CD4-positive, alpha-beta T cell treated with Interleukin-4 for 4 hours (primary cell): ENCODE measurements at regions not wholly inside any gene's neighbourhood (a gene's known extent, or its start where the extent isn't known, plus 50 kb on each side); places are given as distances from the start of the nearest gene placed in this dataset.

Experiments
- DNase-seq: peaks from one replicate; pipeline ENCODE4 v3.0.0-alpha.2; 2020

DNA sequence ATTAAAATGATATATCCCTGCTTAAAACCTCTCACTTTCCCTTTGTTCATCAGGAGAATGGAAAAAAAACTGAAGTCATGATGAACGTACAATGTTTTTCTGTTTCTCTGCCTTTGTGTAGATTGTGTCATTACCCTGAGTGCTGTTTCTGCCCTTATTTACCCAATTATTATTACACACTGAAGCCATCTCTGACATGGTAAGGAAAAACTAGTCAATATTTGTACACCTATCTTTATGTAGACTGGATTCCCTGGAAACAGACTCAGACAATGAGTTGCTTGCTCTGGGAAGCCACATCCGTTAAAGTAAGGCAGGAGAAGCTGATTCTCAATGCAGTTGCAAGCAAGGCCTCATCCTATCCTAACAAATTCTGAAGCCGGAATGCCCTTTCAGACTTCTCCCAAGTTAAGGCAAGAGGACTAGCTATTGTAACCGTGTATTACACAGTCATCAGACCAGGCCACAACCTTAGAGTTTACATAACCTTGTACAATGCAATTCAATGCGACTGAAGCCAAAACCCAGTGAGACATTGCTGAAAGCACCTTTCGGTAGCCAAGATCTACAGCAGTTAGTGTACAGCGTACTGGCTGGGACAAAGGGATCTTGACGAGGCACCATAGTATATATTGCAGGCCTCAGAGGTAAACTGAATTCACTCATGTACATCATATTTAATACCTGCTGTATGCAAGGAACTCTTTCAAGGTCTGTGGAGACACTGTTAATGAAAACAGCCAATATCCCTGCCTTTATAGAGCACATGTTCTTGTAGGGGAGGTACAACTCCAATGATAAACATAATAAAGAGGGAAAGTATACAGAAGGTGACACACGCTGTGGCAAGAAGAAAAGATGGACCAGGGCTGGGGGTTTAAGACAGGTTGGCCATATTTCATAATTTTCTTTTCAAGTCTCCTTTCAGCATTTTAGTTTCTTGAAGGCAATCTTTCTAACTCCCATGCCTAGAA lies 1040.8 kb upstream of the SEMA6D start:
- DNase-seq = no peak

DNA sequence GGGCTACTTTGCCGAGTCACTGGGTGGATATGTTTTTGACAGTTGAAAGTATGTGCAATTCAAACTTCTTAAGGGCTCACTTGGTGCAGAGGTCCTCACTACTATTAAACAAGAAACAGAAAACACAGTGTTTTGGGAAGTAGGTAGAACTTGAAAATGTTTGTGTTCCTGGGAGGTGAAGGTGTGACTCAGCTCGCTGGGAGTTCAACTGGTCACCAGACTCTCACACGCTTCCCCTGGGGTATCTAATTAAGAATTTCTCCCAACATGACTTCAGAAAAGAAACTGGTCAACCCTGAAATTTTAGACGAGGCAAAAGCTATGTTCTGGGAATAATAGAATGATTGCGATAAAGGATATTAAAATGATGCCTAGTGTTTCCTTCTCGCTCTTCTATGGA lies 1039.8 kb upstream of the SEMA6D start:
- DNase-seq = no peak

- no peak for DNase-seq
These were observed 1035.4 kb upstream of the SEMA6D start for GRCh38 chr15:46681901-46682300.

- no peak for DNase-seq
These were observed 1034.1 kb upstream of the SEMA6D start for GRCh38 chr15:46682969-46683791.

DNA sequence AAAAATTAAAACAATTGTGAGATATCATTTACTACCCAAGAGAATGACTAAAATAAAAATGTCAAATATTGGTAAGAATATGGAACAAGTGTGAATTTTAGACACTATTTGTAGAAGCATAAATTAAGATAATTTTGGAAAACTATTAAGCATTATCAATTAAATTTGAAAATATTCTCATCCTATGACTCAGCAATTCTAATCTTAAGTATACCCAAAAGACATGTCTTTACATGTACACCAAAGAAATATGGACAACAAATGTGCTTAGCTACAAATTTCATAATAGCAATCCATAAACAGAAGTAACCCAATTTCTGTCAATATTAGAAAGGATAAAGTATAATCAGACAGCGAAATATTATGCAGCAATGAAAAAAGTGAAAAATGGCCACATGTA lies 1032.2 kb upstream of the SEMA6D start:
- no peak for DNase-seq

- DNase-seq = no peak
These were observed 1031.6 kb upstream of the SEMA6D start for GRCh38 chr15:46685681-46686080.

GRCh38 chr15:46696281-46696680 lies 1021.0 kb upstream of the SEMA6D start:
- DNase-seq = no peak

- DNase-seq = no peak
These were observed 1016.0 kb upstream of the SEMA6D start for GRCh38 chr15:46701346-46701745.

GRCh38 chr15:46701896-46702295 lies 1015.4 kb upstream of the SEMA6D start:
- DNase-seq = no peak

DNA sequence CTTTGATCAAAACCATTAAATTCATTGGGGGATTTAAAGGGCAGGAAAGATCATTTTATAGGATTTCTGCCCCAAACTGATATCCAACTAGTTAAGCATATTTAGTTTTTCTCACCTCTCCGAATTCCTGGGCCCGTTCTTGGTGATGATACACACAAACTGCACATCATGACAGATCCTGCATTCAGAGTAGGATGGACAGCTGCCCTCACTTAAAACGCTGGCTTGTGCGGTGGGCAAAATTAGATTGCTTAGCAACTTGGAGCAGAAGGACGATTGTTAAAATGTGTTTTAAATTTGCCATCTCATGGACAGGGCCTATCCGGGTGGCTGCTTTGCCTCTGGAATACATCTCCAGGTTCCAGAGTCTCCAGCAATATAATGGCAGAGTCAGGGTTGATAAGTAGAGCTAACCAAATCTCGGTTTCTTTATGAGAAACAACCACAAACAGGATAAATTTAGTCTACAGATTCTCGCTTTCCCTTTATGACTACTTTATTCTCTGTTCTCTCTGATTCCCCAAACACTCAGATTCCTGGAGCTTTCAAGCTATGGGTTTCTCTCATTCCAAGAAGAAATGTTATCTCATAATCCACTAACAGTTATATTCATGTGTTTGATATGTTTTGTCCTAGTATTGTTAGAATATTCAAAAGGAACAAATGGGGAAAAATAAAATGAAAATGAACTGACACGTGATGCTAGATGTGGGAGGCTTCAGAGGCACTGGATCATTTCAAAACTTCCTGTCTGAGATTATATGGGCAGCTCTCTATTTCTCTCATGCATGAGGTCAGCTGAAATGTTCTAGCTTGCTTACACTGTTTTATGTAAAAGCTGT lies 1014.1 kb upstream of the SEMA6D start:
- no peak for DNase-seq

DNA sequence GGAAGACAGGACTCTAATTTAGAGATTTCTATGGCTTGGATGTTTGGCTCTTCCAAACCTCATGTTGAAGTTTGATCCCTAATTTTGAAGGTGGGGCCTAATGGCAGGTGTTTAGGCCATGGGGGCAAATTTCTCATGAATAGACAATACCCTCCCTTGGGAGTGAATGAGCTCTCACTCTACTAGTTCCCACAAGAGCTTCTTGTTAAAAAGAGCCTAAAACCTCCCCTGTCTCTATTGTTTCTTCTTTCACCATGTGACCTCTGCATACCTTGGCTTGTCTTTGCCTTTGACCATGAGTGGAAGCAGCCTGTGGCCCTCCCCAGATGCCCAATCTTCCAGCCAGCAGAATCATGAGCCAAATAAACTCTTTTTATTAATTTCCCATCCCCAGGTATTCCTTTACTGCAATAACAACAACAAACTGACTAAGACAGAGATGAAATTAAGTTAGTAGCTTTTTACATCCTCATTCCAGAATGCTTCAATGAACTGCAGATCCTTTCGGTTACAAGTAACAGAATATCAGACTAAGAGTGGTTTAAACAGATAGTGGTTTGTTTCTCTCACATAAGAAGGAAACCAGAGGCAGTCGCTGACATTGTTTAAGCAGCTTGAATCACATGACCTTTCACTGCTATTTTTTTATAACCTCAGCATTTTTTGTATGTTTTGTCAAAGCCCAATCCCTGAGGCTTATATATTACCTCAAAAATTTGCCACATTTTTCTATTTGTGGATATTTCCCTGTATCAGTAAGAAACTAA lies 1013.3 kb upstream of the SEMA6D start:
- no peak for DNase-seq

GRCh38 chr15:46707452-46707851 lies 1009.9 kb upstream of the SEMA6D start:
- DNase-seq = no peak

DNA sequence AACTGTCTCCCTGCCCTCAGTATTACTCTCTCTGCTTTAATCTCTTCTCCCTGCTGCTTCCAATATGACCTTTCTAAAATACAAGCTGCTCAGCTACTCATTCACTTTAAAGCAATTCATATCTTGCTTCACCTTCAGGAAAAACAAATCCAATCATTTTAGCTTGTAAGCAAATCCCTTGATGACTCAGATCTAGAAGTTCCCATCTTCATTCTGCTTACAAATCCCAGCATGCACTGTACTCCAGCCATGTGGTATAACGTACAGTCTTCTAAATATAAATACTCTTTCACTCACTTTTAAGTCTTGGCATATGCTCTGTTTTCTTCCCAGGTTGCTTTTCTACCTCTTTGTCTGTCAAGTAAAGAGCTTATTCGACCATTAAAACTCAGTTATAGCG lies 1009.1 kb upstream of the SEMA6D start:
- no peak for DNase-seq

- DNase-seq = no peak
These were observed 1007.7 kb upstream of the SEMA6D start for GRCh38 chr15:46709460-46710083.

- no peak for DNase-seq
These were observed 1006.8 kb upstream of the SEMA6D start for GRCh38 chr15:46710401-46710960.

DNA sequence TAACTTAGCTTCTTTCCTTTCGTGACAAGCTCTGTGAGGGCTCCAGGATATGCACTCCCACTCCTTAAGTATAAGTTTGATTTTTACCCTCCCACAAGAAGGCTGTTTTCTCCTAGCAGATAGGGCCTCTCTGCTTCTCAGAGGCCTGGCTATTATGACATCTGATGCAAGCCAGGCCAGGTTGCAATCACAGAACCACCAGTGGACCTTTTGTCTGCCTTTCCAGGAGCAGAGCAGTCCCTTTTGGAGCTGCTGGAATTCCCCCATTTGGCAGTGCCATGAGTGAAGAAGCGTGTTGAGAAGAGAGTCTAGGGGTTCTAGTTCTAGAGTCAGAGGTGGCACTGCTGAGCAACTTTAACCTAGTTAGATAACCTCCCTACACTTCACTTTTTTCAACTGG lies 1004.3 kb upstream of the SEMA6D start:
- no peak for DNase-seq

- no peak for DNase-seq
These were observed 1002.4 kb upstream of the SEMA6D start for GRCh38 chr15:46714950-46715349.

- DNase-seq = no peak
These were observed 994.0 kb upstream of the SEMA6D start for GRCh38 chr15:46723308-46723707.

- no peak for DNase-seq
These were observed 985.2 kb upstream of the SEMA6D start for GRCh38 chr15:46732060-46732459.

DNA sequence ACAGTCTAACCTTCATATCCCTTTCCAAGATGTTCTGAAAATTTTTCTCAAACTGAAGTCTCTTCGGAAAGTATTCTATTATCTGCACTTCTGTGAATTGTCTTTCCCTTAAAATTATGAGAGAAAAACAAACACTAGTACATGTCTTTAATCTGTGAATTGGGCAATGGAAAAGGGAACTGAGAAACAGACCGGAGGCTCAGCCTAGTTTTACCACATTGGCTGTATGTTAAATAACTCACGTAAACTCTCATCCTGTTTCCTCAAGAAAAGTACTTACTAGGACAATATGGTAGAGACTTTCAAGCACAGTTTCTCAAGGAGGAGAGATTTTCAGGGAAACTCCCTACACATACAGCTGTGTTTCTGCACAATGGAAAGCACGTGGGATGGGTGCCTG lies 982.2 kb upstream of the SEMA6D start:
- DNase-seq = no peak

- no peak for DNase-seq
These were observed 966.0 kb upstream of the SEMA6D start for GRCh38 chr15:46751303-46751702.
